Neural cell (in vitro differentiated cells): ENCODE measurements at regions not wholly inside any gene's neighbourhood (a gene's known extent, or its start where the extent isn't known, plus 50 kb on each side); places are given as distances from the start of the nearest gene placed in this dataset.

Experiments used
- CTCF ChIP-seq: fragments of 450-650 bp; IDR thresholded peaks from 2 replicates; pipeline ENCODE4 v1.5.1; 2014; ENCODE audit warnings: antibody characterized with exemption, mild to moderate bottlenecking, moderate library complexity; ENCODE audit not compliant: poor library complexity, severe bottlenecking
- EP300 ChIP-seq: fragments of 450-650 bp; conservative IDR thresholded peaks from 2 replicates; pipeline ENCODE4 v1.6.1; 2014; ENCODE audit warnings: antibody characterized with exemption, mild to moderate bottlenecking, moderate library complexity; ENCODE audit not compliant: poor library complexity, severe bottlenecking
- EZH2 ChIP-seq: fragments of 200-600, 300-800 bp; shearing (Covaris generic), sonication (generic); IDR thresholded peaks from 2 replicates; pipeline ENCODE4 v1.6.1; 2014; ENCODE audit warnings: antibody characterized with exemption, low read length, borderline replicate concordance, mild to moderate bottlenecking; ENCODE audit not compliant: insufficient read depth, poor library complexity, severe bottlenecking
- MXI1 ChIP-seq: fragments of 450-650 bp; conservative IDR thresholded peaks from 2 replicates; pipeline ENCODE4 v1.6.1; 2014; ENCODE audit warnings: antibody characterized with exemption, mild to moderate bottlenecking; ENCODE audit not compliant: poor library complexity, severe bottlenecking
- POLR2AphosphoS5 ChIP-seq: IDR thresholded peaks from 2 replicates; pipeline ENCODE4 v1.6.1; 2012
- RAD21 ChIP-seq: fragments of 450-650 bp; conservative IDR thresholded peaks from 2 replicates; pipeline ENCODE4 v1.6.1; 2014; ENCODE audit warnings: antibody characterized with exemption, mild to moderate bottlenecking, moderate library complexity
- SMC3 ChIP-seq: fragments of 450-650 bp; conservative IDR thresholded peaks from 2 replicates; pipeline ENCODE4 v1.6.1; 2014; ENCODE audit warnings: antibody characterized with exemption, mild to moderate bottlenecking, moderate library complexity; ENCODE audit not compliant: poor library complexity
- TAF1 ChIP-seq: IDR thresholded peaks from 2 replicates; pipeline ENCODE4 v1.6.1; 2012; ENCODE audit warnings: low read depth
- TF ChIP-seq, protein P1 (sequence below): IDR thresholded peaks from 2 replicates; pipeline ENCODE4 v1.6.1; 2012; ENCODE audit warnings: borderline replicate concordance

- TF ChIP-seq CTCF, result no peak
- no peak for TF ChIP-seq TAF1
- TF ChIP-seq EZH2, result no peak
- TF ChIP-seq POLR2AphosphoS5, result no peak
- TF ChIP-seq, protein P1, sequence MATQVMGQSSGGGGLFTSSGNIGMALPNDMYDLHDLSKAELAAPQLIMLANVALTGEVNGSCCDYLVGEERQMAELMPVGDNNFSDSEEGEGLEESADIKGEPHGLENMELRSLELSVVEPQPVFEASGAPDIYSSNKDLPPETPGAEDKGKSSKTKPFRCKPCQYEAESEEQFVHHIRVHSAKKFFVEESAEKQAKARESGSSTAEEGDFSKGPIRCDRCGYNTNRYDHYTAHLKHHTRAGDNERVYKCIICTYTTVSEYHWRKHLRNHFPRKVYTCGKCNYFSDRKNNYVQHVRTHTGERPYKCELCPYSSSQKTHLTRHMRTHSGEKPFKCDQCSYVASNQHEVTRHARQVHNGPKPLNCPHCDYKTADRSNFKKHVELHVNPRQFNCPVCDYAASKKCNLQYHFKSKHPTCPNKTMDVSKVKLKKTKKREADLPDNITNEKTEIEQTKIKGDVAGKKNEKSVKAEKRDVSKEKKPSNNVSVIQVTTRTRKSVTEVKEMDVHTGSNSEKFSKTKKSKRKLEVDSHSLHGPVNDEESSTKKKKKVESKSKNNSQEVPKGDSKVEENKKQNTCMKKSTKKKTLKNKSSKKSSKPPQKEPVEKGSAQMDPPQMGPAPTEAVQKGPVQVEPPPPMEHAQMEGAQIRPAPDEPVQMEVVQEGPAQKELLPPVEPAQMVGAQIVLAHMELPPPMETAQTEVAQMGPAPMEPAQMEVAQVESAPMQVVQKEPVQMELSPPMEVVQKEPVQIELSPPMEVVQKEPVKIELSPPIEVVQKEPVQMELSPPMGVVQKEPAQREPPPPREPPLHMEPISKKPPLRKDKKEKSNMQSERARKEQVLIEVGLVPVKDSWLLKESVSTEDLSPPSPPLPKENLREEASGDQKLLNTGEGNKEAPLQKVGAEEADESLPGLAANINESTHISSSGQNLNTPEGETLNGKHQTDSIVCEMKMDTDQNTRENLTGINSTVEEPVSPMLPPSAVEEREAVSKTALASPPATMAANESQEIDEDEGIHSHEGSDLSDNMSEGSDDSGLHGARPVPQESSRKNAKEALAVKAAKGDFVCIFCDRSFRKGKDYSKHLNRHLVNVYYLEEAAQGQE, result no peak
- no peak for TF ChIP-seq RAD21
- TF ChIP-seq SMC3, result no peak
- no peak for TF ChIP-seq EP300
- no peak for TF ChIP-seq MXI1
Measured at GRCh38 chr18:42392926-42393325, 437.9 kb downstream of the PIK3C3 start.
